ENCODE measurements at regions not wholly inside any gene's neighbourhood (a gene's known extent, or its start where the extent isn't known, plus 50 kb on each side); places are given as distances from the start of the nearest gene placed in this dataset.

DNA sequence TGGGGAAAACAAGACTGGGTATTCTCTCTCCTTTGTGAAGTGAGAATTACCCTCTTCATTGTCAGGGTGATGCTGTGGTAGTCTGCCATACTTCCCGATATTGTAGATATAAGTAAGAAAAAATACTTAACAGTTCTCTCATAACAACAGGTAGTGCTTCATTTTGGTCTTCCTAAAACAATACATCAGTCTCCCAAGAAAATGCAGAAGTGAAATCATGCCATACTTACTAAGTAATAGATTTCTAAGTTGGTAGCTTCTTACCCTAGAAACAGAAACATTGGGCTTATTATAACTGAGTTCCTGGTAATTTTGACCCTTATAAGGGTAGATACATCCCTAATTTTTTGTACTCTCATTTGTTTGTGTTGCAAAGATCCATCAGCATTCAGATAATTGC, 460.7 kb upstream of the DCC start:
- Mint-ChIP-seq H3K27me3 (ENCODE audit: low read depth) (no peaks in the 10 kb centered on the region), H3K27ac (no peak overlapping the region), H3K4me1 (peaks cover 0 to 2% of the 10 kb centered on the region in 2 experiments; a peak in 1 of 4 replicates), H3K36me3 (ENCODE audit: insufficient read depth in 1 of 3, low read depth in 3 of 3) (peaks cover 0 to 3% (median 0%) of the 10 kb centered on the region in 3 experiments; a peak in 1 of 7 replicates), H3K9me3 (peaks cover 3 to 4% of the 10 kb centered on the region in 2 experiments; a peak in 3 of 5 replicates), H3K4me3 (no peak overlapping the region)
- no peaks in the 10 kb centered on the region for H3K4me1 ChIP-seq (ENCODE audit: insufficient read depth, low read length)
- no peak overlapping the region for H2BK12ac ChIP-seq (ENCODE audit: insufficient read length, low read depth, low read length)
- TF ChIP-seq, protein P1, sequence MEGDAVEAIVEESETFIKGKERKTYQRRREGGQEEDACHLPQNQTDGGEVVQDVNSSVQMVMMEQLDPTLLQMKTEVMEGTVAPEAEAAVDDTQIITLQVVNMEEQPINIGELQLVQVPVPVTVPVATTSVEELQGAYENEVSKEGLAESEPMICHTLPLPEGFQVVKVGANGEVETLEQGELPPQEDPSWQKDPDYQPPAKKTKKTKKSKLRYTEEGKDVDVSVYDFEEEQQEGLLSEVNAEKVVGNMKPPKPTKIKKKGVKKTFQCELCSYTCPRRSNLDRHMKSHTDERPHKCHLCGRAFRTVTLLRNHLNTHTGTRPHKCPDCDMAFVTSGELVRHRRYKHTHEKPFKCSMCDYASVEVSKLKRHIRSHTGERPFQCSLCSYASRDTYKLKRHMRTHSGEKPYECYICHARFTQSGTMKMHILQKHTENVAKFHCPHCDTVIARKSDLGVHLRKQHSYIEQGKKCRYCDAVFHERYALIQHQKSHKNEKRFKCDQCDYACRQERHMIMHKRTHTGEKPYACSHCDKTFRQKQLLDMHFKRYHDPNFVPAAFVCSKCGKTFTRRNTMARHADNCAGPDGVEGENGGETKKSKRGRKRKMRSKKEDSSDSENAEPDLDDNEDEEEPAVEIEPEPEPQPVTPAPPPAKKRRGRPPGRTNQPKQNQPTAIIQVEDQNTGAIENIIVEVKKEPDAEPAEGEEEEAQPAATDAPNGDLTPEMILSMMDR (conservative IDR thresholded peaks at IDR 0.05), result no peak
- H2BK5ac ChIP-seq (ENCODE audit: insufficient read length, low read length), result no peak overlapping the region
- no peaks in the 10 kb centered on the region for H4K20me1 ChIP-seq (ENCODE audit: control insufficient read depth, insufficient read depth, insufficient read length)
- no peak overlapping the region for H2BK15ac ChIP-seq (ENCODE audit: low read depth, low read length)
- H2AFZ ChIP-seq (ENCODE audit: low read length), result no peak overlapping the region
- no peak overlapping the region for H4K8ac ChIP-seq (replicated peaks; ENCODE audit: insufficient read length, low read depth, low read length)
- H4K91ac ChIP-seq (ENCODE audit: insufficient read length, low read depth, low read length), result no peak overlapping the region
- H3K23ac ChIP-seq (ENCODE audit: insufficient read length, low read depth, low read length), result no peak overlapping the region
- no peak overlapping the region for H3K56ac ChIP-seq (ENCODE audit: insufficient read length, low read depth, low read length)
- H3K9ac ChIP-seq (ENCODE audit: extremely low read depth, insufficient read length, low read length), result no peak overlapping the region
- H3K23me2 ChIP-seq (ENCODE audit: insufficient read length, low read depth, low read length, poor library complexity, severe bottlenecking), result no peaks in the 10 kb centered on the region
- no peak for DNase-seq
- WGBS (ENCODE audit: extremely low coverage, insufficient read length, low lambda C conversion rate), result no CpG with 5 or more reads among the region's 1 CpG
- H3K4me2 ChIP-seq (ENCODE audit: insufficient read depth, insufficient read length, low read length), result no peak overlapping the region
- H3K27me3 ChIP-seq (ENCODE audit: insufficient read depth, low read length), result no peaks in the 10 kb centered on the region
- no peak overlapping the region for H2BK120ac ChIP-seq (ENCODE audit: low read depth, low read length, poor library complexity, severe bottlenecking)
- no peaks in the 10 kb centered on the region for H3K9me3 ChIP-seq (ENCODE audit: control insufficient read depth, low read depth, low read length)
- no peak overlapping the region for H3K4ac ChIP-seq (ENCODE audit: low read depth, low read length)
- H3K27ac ChIP-seq (ENCODE audit: insufficient read length, low read depth, low read length), result no peak overlapping the region
- no peaks in the 10 kb centered on the region for H3K79me2 ChIP-seq (ENCODE audit: insufficient read depth, low read length)
- H3K79me1 ChIP-seq (ENCODE audit: insufficient read depth, low read depth, low read length, poor library complexity, severe bottlenecking), result no peaks in the 10 kb centered on the region
- no peak overlapping the region for H2AK5ac ChIP-seq (ENCODE audit: insufficient read length, low read length)
- no peak overlapping the region for H2BK20ac ChIP-seq (ENCODE audit: low read depth, low read length, poor library complexity, severe bottlenecking)
- no peak overlapping the region for H3K18ac ChIP-seq (ENCODE audit: insufficient read length, low read depth, low read length)
- H4K5ac ChIP-seq (ENCODE audit: insufficient read length, low read depth, low read length), result no peak overlapping the region
- H3T11ph ChIP-seq (ENCODE audit: low read length), result no peak overlapping the region
- H3K14ac ChIP-seq (ENCODE audit: insufficient read depth, low read length), result no peak overlapping the region
